K562 (cell line): ENCODE measurements at regions not wholly inside any gene's neighbourhood (a gene's known extent, or its start where the extent isn't known, plus 50 kb on each side); places are given as distances from the start of the nearest gene placed in this dataset.

Source experiments
- ATAC-seq: fragments of 200-7000 bp; cut with Tn5 transposase; 3 replicates; pipeline ENCODE4 v1.9.1; 2020; ENCODE audit warnings: moderate library complexity
- BruUV-seq: library from RNA; stranded (reverse); fragments of 400-500 nt; replicated peaks from 2 replicates; lab custom pipeline; 2021; lab: Mats Ljungman, UMichigan
- CTCF ChIA-PET: fragments of 300-600 bp; formaldehyde crosslinking; extraction: SDS; loops from one replicate; lab custom pipeline; 2021; ENCODE audit warnings: low intra/inter-chr PET ratio; lab: Yijun Ruan, JAX
- POLR2A ChIA-PET: fragments of 300-600, 350-650 bp; sonication (Branson Sonifier 250); formaldehyde crosslinking; extraction: SDS; loops from one replicate; lab custom pipeline; 2021; ENCODE audit warnings: antibody characterized with exemption, inconsistent platforms; lab: Yijun Ruan, JAX
- DNase-seq, 4 experiments: peaks; one replicate each; pipeline versions ENCODE4 v3.0.0 to v3.0.0-alpha.2; 2011 to 2018; ENCODE audit warnings: low spot score in 3 of 4, mixed read lengths in 3 of 4; ENCODE audit errors: extremely low read depth in 1 of 4
- FAIRE-seq: peaks from 2 replicates; lab custom pipeline; 2011; peaks lifted over from hg19 to GRCh38; lab: Jason Lieb, UNC
- H2AFZ ChIP-seq: 2 replicates; pipeline ENCODE4 v1.6.0; 2011; ENCODE audit warnings: low read depth, low read length, control low read depth, inconsistent platforms
- H3K27ac ChIP-seq: fragments of 200-600 bp; 3 replicates; pipeline ENCODE4 v1.8.0; 2011; ENCODE audit warnings: low read depth, mild to moderate bottlenecking, control low read depth, inconsistent platforms, low read length, moderate library complexity, mixed read lengths; ENCODE audit errors: extremely low read depth
- H3K27me3 ChIP-seq, 2 experiments: fragments of 300-600 bp in 1 of 2; 2 replicates in 1 of 2; 3 replicates in 1 of 2; pipeline versions ENCODE4 v1.6.0 to v1.8.0; 2011; ENCODE audit warnings: inconsistent platforms in 2 of 2, low read length in 2 of 2, mild to moderate bottlenecking in 1 of 2, mixed read lengths in 1 of 2, moderate library complexity in 1 of 2; ENCODE audit not compliant: control insufficient read depth in 2 of 2, insufficient read depth in 2 of 2
- H3K36me3 ChIP-seq: fragments of 300-600 bp; 3 replicates; pipeline ENCODE4 v1.8.0; 2011; ENCODE audit warnings: mild to moderate bottlenecking, low read length, inconsistent platforms; ENCODE audit not compliant: control insufficient read depth, insufficient read depth
- H3K4me1 ChIP-seq, 2 experiments: fragments of 200-600 bp in 1 of 2; replicated peaks in 1 of 2; 2 replicates in 1 of 2; 3 replicates in 1 of 2; pipeline versions ENCODE4 v1.5.1 to v1.8.0; 2011; ENCODE audit warnings: inconsistent platforms in 2 of 2, low read length in 2 of 2, mild to moderate bottlenecking in 1 of 2, mixed read lengths in 1 of 2, moderate library complexity in 1 of 2; ENCODE audit not compliant: control insufficient read depth in 2 of 2, insufficient read depth in 2 of 2
- H3K4me2 ChIP-seq: 2 replicates; pipeline ENCODE4 v1.6.1; 2011; ENCODE audit warnings: low read length, control low read depth, inconsistent platforms, mixed read lengths; ENCODE audit not compliant: insufficient read depth
- H3K4me3 ChIP-seq: fragments of 200-600 bp; sonication (generic), shearing (Covaris generic); 2 replicates; pipeline ENCODE4 v1.5.1; 2016; ENCODE audit warnings: control low read depth, inconsistent platforms
- H3K79me2 ChIP-seq: fragments of 200-600 bp; 3 replicates; pipeline ENCODE4 v1.8.0; 2011; ENCODE audit warnings: low read length, inconsistent platforms; ENCODE audit not compliant: control insufficient read depth, insufficient read depth
- H3K9ac ChIP-seq, 2 experiments: 2 replicates each; pipeline versions ENCODE4 v1.6.0 to v1.6.1; 2011; ENCODE audit warnings: low read depth in 2 of 2, low read length in 2 of 2, control low read depth in 1 of 2, inconsistent platforms in 1 of 2, mild to moderate bottlenecking in 1 of 2, mixed read lengths in 1 of 2; ENCODE audit not compliant: insufficient read depth in 1 of 2
- H3K9me1 ChIP-seq: one replicate; pipeline ENCODE4 v1.6.0; 2011; ENCODE audit warnings: inconsistent platforms, mild to moderate bottlenecking, low read length, moderate library complexity; ENCODE audit not compliant: control insufficient read depth, insufficient read depth
- H3K9me3 ChIP-seq: replicated peaks from 2 replicates; pipeline ENCODE4 v1.5.1; 2011; ENCODE audit warnings: low read depth, low read length, inconsistent platforms; ENCODE audit not compliant: control insufficient read depth, insufficient read depth
- H4K20me1 ChIP-seq: replicated peaks from 2 replicates; pipeline ENCODE4 v1.6.1; 2011; ENCODE audit warnings: low read length, inconsistent platforms, mixed read lengths; ENCODE audit not compliant: control insufficient read depth, insufficient read depth
- IFI16 ChIP-seq: fragments of 250-450 bp; sonication (Bioruptor Pico); IDR thresholded peaks from 2 replicates; pipeline ENCODE4 v2.1.2; 2022; ENCODE audit warnings: mild to moderate bottlenecking, inconsistent platforms
- NR2F6 ChIP-seq: fragments of 450-650 bp; formaldehyde crosslinking; IDR thresholded peaks from 2 replicates; pipeline ENCODE4 v1.4.0; 2020; ENCODE audit warnings: mild to moderate bottlenecking
- TFE3 ChIP-seq: fragments of 450-650 bp; formaldehyde crosslinking; IDR thresholded peaks from 2 replicates; pipeline ENCODE4 v1.4.0; 2020; ENCODE audit warnings: mild to moderate bottlenecking, mixed read lengths
- WGBS: fragments of 100-300 bp; shearing (Covaris generic); methylation state at CpG from one replicate; pipeline ENCODE4 v1.1.6; 2016; ENCODE audit warnings: low coverage, mixed read lengths; ENCODE audit not compliant: insufficient coverage; ENCODE audit errors: missing lambda C conversion rate; 5-methylcytosine and 5-hydroxymethylcytosine counted together
- in situ Hi-C: fragments of 300-500 bp; cut with MboI; formaldehyde crosslinking; loops from 4 replicates; pipeline ENCODE4 v1.15.0; 2018; ENCODE audit warnings: inconsistent platforms, mixed read lengths
- intact Hi-C: fragments of 100-400 bp; cut with micrococcal nuclease; formaldehyde crosslinking; loops from 2 replicates; pipeline ENCODE4 v1.14.2; 2022
- TF ChIP-seq, protein P1 (sequence below), 2 experiments: fragments of 250-450 bp in 1 of 2; fragments of 450-650 bp in 1 of 2; sonication (Bioruptor Pico) in 1 of 2; IDR thresholded peaks; 2 replicates each; pipeline versions ENCODE4 v1.6.1 to v1.8.0; 2016 to 2021; ENCODE audit warnings: mild to moderate bottlenecking in 2 of 2, moderate library complexity in 2 of 2, missing compliant biosample characterization in 1 of 2, missing genetic modification characterization in 1 of 2
- TF ChIP-seq, protein P2 (sequence below): fragments of 200-800 bp; sonication (Bioruptor generic); IDR thresholded peaks from 2 replicates; pipeline ENCODE4 v1.6.1; 2016; ENCODE audit warnings: missing genetic modification characterization, missing compliant biosample characterization
- TF ChIP-seq, protein P3 (sequence below): sonication (generic); formaldehyde crosslinking; IDR thresholded peaks from 2 replicates; pipeline ENCODE4 v1.8.0; 2023; ENCODE audit warnings: missing genetic modification reagents, mild to moderate bottlenecking, borderline replicate concordance

DNA sequence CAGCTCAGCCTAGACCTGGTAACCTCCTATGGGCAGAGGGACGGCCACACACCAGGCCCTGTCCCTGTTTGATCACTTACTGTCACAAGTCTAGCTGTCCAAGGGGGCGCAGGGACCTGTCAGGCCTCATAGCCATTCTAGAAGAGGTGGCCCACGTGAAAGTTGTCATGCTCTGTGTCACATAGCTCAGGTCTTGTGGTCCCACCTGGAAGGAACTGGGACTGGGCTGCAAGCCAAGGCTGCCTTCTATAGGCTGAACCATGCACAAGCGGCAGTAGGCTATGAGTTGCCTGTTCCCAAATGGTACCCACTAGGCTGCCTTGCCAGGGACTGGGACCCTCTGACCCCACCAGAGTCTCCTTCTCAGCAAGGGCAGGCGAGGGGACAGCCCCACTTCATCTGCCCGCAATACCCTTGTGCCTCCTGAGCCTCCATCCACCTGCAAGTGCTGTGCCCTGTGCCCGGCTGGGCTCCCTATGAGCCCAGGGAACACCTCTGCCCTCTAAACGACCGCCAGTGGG lies 177.5 kb downstream of the ANAPC1 start:
- Histone ChIP-seq H2AFZ (no peak overlapping the region), H3K4me2 (no peak overlapping the region), H3K9ac (no peak overlapping the region; a peak in 1 of 4 replicates), H4K20me1 (no peaks in the 10 kb centered on the region), H3K27ac (no peak overlapping the region), H3K79me2 (no peaks in the 10 kb centered on the region), H3K9me3 (no peaks in the 10 kb centered on the region), H3K36me3 (no peaks in the 10 kb centered on the region), H3K4me1 (peaks cover 7 to 10% of the 10 kb centered on the region in 2 experiments; a peak in 4 of 5 replicates), H3K27me3 (no peaks in the 10 kb centered on the region), H3K4me3 (no peak overlapping the region), H3K9me1 (peaks cover 2% of the 10 kb centered on the region)
- ChIA-PET CTCF (no interaction called here), POLR2A (interaction anchor here (0.6 kb wide), 1 partner anchor 236 kb away, joined by 3 read pairs; no protein-coding TSS in a partner anchor)
- in situ Hi-C loops, result loop anchor here (25.0 kb wide), 2 partner anchors 194 to 894 kb away; no protein-coding TSS in a partner anchor
- no TSS peak for BruUV-seq
- ATAC-seq (no peak), FAIRE-seq (no peak), DNase-seq (no peak)
- intact Hi-C loops, result no loop called here
- 47% methylated on average over 9 of the region's 9 CpGs for WGBS
- TF ChIP-seq, protein P1, sequence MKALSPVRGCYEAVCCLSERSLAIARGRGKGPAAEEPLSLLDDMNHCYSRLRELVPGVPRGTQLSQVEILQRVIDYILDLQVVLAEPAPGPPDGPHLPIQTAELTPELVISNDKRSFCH (CRISPR knock-in tag; IDR thresholded peaks at IDR 0.05), result no peak
- TF ChIP-seq, protein P1 (tag; IDR thresholded peaks at IDR 0.05), result no peak
- TF ChIP-seq IFI16 (CRISPR knock-in tag), result no peak
- no peak for TF ChIP-seq TFE3 (CRISPR knock-in tag)
- TF ChIP-seq NR2F6 (CRISPR knock-in tag), result no peak
- TF ChIP-seq, protein P2, sequence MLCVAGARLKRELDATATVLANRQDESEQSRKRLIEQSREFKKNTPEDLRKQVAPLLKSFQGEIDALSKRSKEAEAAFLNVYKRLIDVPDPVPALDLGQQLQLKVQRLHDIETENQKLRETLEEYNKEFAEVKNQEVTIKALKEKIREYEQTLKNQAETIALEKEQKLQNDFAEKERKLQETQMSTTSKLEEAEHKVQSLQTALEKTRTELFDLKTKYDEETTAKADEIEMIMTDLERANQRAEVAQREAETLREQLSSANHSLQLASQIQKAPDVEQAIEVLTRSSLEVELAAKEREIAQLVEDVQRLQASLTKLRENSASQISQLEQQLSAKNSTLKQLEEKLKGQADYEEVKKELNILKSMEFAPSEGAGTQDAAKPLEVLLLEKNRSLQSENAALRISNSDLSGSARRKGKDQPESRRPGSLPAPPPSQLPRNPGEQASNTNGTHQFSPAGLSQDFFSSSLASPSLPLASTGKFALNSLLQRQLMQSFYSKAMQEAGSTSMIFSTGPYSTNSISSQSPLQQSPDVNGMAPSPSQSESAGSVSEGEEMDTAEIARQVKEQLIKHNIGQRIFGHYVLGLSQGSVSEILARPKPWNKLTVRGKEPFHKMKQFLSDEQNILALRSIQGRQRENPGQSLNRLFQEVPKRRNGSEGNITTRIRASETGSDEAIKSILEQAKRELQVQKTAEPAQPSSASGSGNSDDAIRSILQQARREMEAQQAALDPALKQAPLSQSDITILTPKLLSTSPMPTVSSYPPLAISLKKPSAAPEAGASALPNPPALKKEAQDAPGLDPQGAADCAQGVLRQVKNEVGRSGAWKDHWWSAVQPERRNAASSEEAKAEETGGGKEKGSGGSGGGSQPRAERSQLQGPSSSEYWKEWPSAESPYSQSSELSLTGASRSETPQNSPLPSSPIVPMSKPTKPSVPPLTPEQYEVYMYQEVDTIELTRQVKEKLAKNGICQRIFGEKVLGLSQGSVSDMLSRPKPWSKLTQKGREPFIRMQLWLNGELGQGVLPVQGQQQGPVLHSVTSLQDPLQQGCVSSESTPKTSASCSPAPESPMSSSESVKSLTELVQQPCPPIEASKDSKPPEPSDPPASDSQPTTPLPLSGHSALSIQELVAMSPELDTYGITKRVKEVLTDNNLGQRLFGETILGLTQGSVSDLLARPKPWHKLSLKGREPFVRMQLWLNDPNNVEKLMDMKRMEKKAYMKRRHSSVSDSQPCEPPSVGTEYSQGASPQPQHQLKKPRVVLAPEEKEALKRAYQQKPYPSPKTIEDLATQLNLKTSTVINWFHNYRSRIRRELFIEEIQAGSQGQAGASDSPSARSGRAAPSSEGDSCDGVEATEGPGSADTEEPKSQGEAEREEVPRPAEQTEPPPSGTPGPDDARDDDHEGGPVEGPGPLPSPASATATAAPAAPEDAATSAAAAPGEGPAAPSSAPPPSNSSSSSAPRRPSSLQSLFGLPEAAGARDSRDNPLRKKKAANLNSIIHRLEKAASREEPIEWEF, result no peak
- TF ChIP-seq, protein P3, sequence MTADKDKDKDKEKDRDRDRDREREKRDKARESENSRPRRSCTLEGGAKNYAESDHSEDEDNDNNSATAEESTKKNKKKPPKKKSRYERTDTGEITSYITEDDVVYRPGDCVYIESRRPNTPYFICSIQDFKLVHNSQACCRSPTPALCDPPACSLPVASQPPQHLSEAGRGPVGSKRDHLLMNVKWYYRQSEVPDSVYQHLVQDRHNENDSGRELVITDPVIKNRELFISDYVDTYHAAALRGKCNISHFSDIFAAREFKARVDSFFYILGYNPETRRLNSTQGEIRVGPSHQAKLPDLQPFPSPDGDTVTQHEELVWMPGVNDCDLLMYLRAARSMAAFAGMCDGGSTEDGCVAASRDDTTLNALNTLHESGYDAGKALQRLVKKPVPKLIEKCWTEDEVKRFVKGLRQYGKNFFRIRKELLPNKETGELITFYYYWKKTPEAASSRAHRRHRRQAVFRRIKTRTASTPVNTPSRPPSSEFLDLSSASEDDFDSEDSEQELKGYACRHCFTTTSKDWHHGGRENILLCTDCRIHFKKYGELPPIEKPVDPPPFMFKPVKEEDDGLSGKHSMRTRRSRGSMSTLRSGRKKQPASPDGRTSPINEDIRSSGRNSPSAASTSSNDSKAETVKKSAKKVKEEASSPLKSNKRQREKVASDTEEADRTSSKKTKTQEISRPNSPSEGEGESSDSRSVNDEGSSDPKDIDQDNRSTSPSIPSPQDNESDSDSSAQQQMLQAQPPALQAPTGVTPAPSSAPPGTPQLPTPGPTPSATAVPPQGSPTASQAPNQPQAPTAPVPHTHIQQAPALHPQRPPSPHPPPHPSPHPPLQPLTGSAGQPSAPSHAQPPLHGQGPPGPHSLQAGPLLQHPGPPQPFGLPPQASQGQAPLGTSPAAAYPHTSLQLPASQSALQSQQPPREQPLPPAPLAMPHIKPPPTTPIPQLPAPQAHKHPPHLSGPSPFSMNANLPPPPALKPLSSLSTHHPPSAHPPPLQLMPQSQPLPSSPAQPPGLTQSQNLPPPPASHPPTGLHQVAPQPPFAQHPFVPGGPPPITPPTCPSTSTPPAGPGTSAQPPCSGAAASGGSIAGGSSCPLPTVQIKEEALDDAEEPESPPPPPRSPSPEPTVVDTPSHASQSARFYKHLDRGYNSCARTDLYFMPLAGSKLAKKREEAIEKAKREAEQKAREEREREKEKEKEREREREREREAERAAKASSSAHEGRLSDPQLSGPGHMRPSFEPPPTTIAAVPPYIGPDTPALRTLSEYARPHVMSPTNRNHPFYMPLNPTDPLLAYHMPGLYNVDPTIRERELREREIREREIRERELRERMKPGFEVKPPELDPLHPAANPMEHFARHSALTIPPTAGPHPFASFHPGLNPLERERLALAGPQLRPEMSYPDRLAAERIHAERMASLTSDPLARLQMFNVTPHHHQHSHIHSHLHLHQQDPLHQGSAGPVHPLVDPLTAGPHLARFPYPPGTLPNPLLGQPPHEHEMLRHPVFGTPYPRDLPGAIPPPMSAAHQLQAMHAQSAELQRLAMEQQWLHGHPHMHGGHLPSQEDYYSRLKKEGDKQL (CRISPR knock-in tag), result no peak
